SK-N-SH treated with all-trans-retinoic acid at 6 μM for 48 hours (cell line): ENCODE measurements at regions not wholly inside any gene's neighbourhood (a gene's known extent, or its start where the extent isn't known, plus 50 kb on each side); places are given as distances from the start of the nearest gene placed in this dataset.

Experiments used
- ATAC-seq: fragments of 200-7000 bp; cut with Tn5 transposase; 3 replicates; pipeline ENCODE4 v1.9.1; 2020; ENCODE audit warnings: mild to moderate bottlenecking, moderate library complexity
- ARNTL ChIP-seq: fragments of 450-650 bp; formaldehyde crosslinking; IDR thresholded peaks from 2 replicates; pipeline ENCODE4 v1.5.0; 2020; ENCODE audit warnings: low read depth, mild to moderate bottlenecking, moderate library complexity, borderline replicate concordance
- BACH2 ChIP-seq: fragments of 250-450 bp; sonication (Bioruptor Pico); IDR thresholded peaks from 2 replicates; pipeline ENCODE4 v1.9.0; 2021; ENCODE audit warnings: mild to moderate bottlenecking, borderline replicate concordance
- CREB5 ChIP-seq: fragments of 250-450 bp; sonication (Bioruptor Pico); IDR thresholded peaks from 2 replicates; pipeline ENCODE4 v1.5.1; 2020; ENCODE audit warnings: low read depth, mild to moderate bottlenecking, moderate library complexity
- CSDC2 ChIP-seq: fragments of 250-450 bp; sonication (Bioruptor Pico); IDR thresholded peaks from 2 replicates; pipeline ENCODE4 v1.5.0; 2020; ENCODE audit warnings: mild to moderate bottlenecking, moderate library complexity
- ESRRG ChIP-seq: fragments of 250-450 bp; sonication (Bioruptor Pico); IDR thresholded peaks from 2 replicates; pipeline ENCODE4 v1.6.1; 2021; ENCODE audit warnings: mild to moderate bottlenecking
- GLIS3 ChIP-seq: fragments of 250-450 bp; sonication (Bioruptor Pico); IDR thresholded peaks from 2 replicates; pipeline ENCODE4 v1.5.0; 2020; ENCODE audit warnings: mild to moderate bottlenecking, moderate library complexity
- ISL1 ChIP-seq: fragments of 250-450 bp; sonication (Bioruptor Pico); IDR thresholded peaks from 2 replicates; pipeline ENCODE4 v2.1.2; 2022; ENCODE audit warnings: mild to moderate bottlenecking, moderate library complexity
- OSR1 ChIP-seq: fragments of 250-450 bp; sonication (Bioruptor Pico); IDR thresholded peaks from 2 replicates; pipeline ENCODE4 v1.8.0; 2022; ENCODE audit warnings: moderate library complexity, mild to moderate bottlenecking, inconsistent platforms
- PPARA ChIP-seq: fragments of 250-450 bp; sonication (Bioruptor Pico); IDR thresholded peaks from 2 replicates; pipeline ENCODE4 v1.5.0; 2020; ENCODE audit warnings: mild to moderate bottlenecking, borderline replicate concordance
- SNAI2 ChIP-seq: fragments of 250-450 bp; sonication (Bioruptor Pico); IDR thresholded peaks from 2 replicates; pipeline ENCODE4 v1.5.0; 2020; ENCODE audit warnings: mild to moderate bottlenecking, moderate library complexity
- TCF4 ChIP-seq: fragments of 250-450 bp; sonication (Bioruptor Pico); IDR thresholded peaks from 2 replicates; pipeline ENCODE4 v1.8.0; 2021; ENCODE audit warnings: mild to moderate bottlenecking, moderate library complexity, borderline replicate concordance
- TOX ChIP-seq: fragments of 250-450 bp; sonication (Bioruptor Pico); IDR thresholded peaks from 2 replicates; pipeline ENCODE4 v1.8.0; 2021; ENCODE audit warnings: mild to moderate bottlenecking, moderate library complexity, borderline replicate concordance
- ZC3H10 ChIP-seq: fragments of 250-450 bp; sonication (Bioruptor Pico); IDR thresholded peaks from 2 replicates; pipeline ENCODE4 v1.5.1; 2021; ENCODE audit warnings: mild to moderate bottlenecking, moderate library complexity
- ZFP3 ChIP-seq: fragments of 250-450 bp; sonication (Bioruptor Pico); IDR thresholded peaks from 2 replicates; pipeline ENCODE4 v1.5.0; 2020; ENCODE audit warnings: mild to moderate bottlenecking, moderate library complexity
- ZFP30 ChIP-seq: fragments of 450-650 bp; formaldehyde crosslinking; IDR thresholded peaks from 2 replicates; pipeline ENCODE4 v1.5.0; 2022; ENCODE audit warnings: mild to moderate bottlenecking, moderate library complexity
- ZNF565 ChIP-seq: fragments of 450-650 bp; formaldehyde crosslinking; conservative IDR thresholded peaks from 2 replicates; pipeline ENCODE4 v1.5.0; 2020; ENCODE audit warnings: low read depth, mild to moderate bottlenecking, moderate library complexity
- ZNF70 ChIP-seq: fragments of 450-650 bp; formaldehyde crosslinking; IDR thresholded peaks from 2 replicates; pipeline ENCODE4 v1.5.0; 2020; ENCODE audit warnings: mild to moderate bottlenecking, moderate library complexity
- ZNF8 ChIP-seq: fragments of 450-650 bp; formaldehyde crosslinking; IDR thresholded peaks from 2 replicates; pipeline ENCODE4 v1.5.0; 2020; ENCODE audit warnings: mild to moderate bottlenecking, moderate library complexity
- TF ChIP-seq, protein P1 (sequence below): fragments of 250-450 bp; sonication (Bioruptor Pico); IDR thresholded peaks from 2 replicates; pipeline ENCODE4 v1.5.1; 2021; ENCODE audit warnings: mild to moderate bottlenecking, moderate library complexity
- TF ChIP-seq, protein P2 (sequence below): fragments of 250-450 bp; sonication (Bioruptor Pico); IDR thresholded peaks from 2 replicates; pipeline ENCODE4 v1.8.0; 2020; ENCODE audit warnings: mild to moderate bottlenecking, moderate library complexity, borderline replicate concordance
- TF ChIP-seq, protein P3 (sequence below): fragments of 250-450 bp; sonication (Bioruptor Pico); IDR thresholded peaks from 2 replicates; pipeline ENCODE4 v1.8.0; 2021; ENCODE audit warnings: low read depth, mild to moderate bottlenecking, moderate library complexity, borderline replicate concordance
- TF ChIP-seq, protein P4 (sequence below): fragments of 250-450 bp; sonication (Bioruptor Pico); IDR thresholded peaks from 2 replicates; pipeline ENCODE4 v1.5.0; 2020; ENCODE audit warnings: mild to moderate bottlenecking, moderate library complexity

- TF ChIP-seq ISL1 (no peak), ZNF8 (no peak), ESRRG (CRISPR knock-in tag) (no peak), CSDC2 (no peak), TCF4 (CRISPR knock-in tag) (no peak), PPARA (CRISPR knock-in tag) (no peak), OSR1 (CRISPR knock-in tag) (no peak), ZNF565 (CRISPR knock-in tag) (no peak), ARNTL (CRISPR knock-in tag) (no peak)
- TF ChIP-seq, protein P1, sequence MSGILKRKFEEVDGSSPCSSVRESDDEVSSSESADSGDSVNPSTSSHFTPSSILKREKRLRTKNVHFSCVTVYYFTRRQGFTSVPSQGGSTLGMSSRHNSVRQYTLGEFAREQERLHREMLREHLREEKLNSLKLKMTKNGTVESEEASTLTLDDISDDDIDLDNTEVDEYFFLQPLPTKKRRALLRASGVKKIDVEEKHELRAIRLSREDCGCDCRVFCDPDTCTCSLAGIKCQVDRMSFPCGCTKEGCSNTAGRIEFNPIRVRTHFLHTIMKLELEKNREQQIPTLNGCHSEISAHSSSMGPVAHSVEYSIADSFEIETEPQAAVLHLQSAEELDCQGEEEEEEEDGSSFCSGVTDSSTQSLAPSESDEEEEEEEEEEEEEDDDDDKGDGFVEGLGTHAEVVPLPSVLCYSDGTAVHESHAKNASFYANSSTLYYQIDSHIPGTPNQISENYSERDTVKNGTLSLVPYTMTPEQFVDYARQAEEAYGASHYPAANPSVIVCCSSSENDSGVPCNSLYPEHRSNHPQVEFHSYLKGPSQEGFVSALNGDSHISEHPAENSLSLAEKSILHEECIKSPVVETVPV = no peak
- TF ChIP-seq, protein P2, sequence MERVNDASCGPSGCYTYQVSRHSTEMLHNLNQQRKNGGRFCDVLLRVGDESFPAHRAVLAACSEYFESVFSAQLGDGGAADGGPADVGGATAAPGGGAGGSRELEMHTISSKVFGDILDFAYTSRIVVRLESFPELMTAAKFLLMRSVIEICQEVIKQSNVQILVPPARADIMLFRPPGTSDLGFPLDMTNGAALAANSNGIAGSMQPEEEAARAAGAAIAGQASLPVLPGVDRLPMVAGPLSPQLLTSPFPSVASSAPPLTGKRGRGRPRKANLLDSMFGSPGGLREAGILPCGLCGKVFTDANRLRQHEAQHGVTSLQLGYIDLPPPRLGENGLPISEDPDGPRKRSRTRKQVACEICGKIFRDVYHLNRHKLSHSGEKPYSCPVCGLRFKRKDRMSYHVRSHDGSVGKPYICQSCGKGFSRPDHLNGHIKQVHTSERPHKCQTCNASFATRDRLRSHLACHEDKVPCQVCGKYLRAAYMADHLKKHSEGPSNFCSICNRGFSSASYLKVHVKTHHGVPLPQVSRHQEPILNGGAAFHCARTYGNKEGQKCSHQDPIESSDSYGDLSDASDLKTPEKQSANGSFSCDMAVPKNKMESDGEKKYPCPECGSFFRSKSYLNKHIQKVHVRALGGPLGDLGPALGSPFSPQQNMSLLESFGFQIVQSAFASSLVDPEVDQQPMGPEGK = no peak
- TF ChIP-seq, all 23 proteins: peak for 0
- no peak for ATAC-seq
These were observed 1023.4 kb upstream of the CDH8 start for GRCh38 chr16:63059676-63060075.

DNA sequence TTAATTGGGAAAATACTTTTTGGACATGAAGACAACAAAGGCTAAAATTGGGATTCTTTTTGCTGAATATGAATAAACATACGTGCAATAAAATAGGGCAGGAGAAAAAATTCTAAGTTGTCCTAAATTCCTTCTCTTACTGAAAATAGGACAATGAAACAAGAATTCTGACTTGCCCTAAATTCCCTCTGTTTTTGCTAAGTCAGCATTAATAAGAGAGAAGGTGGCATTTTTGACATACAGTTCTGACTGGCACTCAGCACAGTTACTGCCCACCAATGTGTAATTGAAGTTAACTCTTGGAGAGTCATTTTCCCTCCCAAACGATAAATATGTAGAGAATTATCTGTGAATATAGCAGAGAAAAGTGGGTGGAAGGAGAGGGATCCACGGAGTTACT, 1021.1 kb upstream of the CDH8 start:
- no peak for ATAC-seq
- no peak for TF ChIP-seq ESRRG (CRISPR knock-in tag)
- no peak for TF ChIP-seq ZNF8
- TF ChIP-seq PPARA (CRISPR knock-in tag) = no peak
- no peak for TF ChIP-seq ZFP3 (CRISPR knock-in tag)
- TF ChIP-seq BACH2 (CRISPR knock-in tag) = no peak
- TF ChIP-seq, protein P3, sequence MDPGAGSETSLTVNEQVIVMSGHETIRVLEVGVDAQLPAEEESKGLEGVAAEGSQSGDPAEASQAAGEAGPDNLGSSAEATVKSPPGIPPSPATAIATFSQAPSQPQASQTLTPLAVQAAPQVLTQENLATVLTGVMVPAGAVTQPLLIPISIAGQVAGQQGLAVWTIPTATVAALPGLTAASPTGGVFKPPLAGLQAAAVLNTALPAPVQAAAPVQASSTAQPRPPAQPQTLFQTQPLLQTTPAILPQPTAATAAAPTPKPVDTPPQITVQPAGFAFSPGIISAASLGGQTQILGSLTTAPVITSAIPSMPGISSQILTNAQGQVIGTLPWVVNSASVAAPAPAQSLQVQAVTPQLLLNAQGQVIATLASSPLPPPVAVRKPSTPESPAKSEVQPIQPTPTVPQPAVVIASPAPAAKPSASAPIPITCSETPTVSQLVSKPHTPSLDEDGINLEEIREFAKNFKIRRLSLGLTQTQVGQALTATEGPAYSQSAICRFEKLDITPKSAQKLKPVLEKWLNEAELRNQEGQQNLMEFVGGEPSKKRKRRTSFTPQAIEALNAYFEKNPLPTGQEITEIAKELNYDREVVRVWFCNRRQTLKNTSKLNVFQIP (CRISPR knock-in tag) = no peak
- TF ChIP-seq OSR1 (CRISPR knock-in tag) = no peak
- TF ChIP-seq ZC3H10 (CRISPR knock-in tag) = no peak
- no peak for TF ChIP-seq CREB5 (CRISPR knock-in tag)
- TF ChIP-seq, protein P1 = no peak
- TF ChIP-seq TOX (CRISPR knock-in tag) = no peak
- TF ChIP-seq ZNF565 (CRISPR knock-in tag) = no peak
- TF ChIP-seq, protein P2 = no peak
- no peak for TF ChIP-seq ISL1
- TF ChIP-seq GLIS3 (CRISPR knock-in tag) = no peak
- TF ChIP-seq TCF4 (CRISPR knock-in tag) = no peak
- no peak for TF ChIP-seq ZFP30
- TF ChIP-seq ZNF70 (CRISPR knock-in tag) = no peak
- TF ChIP-seq SNAI2 (CRISPR knock-in tag) = no peak
- TF ChIP-seq, protein P4, sequence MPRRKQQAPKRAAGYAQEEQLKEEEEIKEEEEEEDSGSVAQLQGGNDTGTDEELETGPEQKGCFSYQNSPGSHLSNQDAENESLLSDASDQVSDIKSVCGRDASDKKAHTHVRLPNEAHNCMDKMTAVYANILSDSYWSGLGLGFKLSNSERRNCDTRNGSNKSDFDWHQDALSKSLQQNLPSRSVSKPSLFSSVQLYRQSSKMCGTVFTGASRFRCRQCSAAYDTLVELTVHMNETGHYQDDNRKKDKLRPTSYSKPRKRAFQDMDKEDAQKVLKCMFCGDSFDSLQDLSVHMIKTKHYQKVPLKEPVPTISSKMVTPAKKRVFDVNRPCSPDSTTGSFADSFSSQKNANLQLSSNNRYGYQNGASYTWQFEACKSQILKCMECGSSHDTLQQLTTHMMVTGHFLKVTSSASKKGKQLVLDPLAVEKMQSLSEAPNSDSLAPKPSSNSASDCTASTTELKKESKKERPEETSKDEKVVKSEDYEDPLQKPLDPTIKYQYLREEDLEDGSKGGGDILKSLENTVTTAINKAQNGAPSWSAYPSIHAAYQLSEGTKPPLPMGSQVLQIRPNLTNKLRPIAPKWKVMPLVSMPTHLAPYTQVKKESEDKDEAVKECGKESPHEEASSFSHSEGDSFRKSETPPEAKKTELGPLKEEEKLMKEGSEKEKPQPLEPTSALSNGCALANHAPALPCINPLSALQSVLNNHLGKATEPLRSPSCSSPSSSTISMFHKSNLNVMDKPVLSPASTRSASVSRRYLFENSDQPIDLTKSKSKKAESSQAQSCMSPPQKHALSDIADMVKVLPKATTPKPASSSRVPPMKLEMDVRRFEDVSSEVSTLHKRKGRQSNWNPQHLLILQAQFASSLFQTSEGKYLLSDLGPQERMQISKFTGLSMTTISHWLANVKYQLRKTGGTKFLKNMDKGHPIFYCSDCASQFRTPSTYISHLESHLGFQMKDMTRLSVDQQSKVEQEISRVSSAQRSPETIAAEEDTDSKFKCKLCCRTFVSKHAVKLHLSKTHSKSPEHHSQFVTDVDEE (CRISPR knock-in tag) = no peak
